Vagina (tissue), 2 donors: ENCODE measurements at regions not wholly inside any gene's neighbourhood (a gene's known extent, or its start where the extent isn't known, plus 50 kb on each side); places are given as distances from the start of the nearest gene placed in this dataset.

Experiments
- POLR2A ChIP-seq, 2 donors: fragments of 450-650 bp; IDR thresholded peaks; one replicate each; pipeline ENCODE4 v1.6.1; 2017; ENCODE audit warnings: antibody characterized with exemption in 2 of 2, mild to moderate bottlenecking in 2 of 2, moderate library complexity in 2 of 2
- TF ChIP-seq, protein P1 (sequence below), 3 experiments: fragments of 450-650 bp in 2 of 3; fragments of 200-600 bp in 1 of 3; sonication (generic) in 1 of 3; IDR thresholded peaks; one replicate each; pipeline ENCODE4 v1.5.1; 2017 to 2019; ENCODE audit warnings: antibody characterized with exemption in 3 of 3, mild to moderate bottlenecking in 2 of 3, moderate library complexity in 2 of 3

DNA sequence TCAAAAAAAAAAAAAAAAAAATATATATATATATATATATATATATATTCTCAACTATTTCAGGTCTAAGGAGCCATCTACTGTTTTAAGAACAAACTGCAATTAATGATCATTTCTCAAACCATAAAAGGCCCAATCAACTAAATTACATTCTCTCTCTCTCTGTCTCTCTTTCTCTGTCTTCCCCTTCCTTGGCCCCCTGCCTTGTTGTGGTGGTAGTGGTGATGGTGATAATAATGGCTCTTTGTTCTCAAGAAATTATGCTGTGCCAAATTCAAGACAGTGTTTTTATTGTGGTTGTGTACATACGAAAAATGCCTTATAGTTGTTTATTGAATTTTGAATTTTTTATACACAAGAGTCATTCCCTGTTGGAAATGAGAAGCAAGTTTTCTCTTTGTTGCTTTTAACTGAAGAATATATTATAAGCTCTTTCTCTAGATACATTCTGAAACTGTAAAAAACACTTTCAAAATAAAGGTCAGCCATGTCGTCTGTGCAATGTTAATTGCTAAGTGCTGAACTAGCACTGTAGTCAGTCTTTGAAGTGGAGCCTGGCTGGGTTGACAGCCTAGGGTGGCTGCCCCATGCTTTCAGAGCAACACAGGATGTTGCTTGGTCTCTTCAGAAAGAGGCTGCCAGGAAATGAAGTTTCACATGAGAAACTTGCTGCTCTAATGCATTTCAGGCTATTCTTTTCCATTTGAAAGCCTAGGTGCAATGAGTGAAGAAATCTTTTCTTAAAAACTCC is 96.0 kb downstream of the HINT1 start:
- no peak for TF ChIP-seq POLR2A (IDR thresholded peaks at IDR 0.05)
- TF ChIP-seq, protein P1, sequence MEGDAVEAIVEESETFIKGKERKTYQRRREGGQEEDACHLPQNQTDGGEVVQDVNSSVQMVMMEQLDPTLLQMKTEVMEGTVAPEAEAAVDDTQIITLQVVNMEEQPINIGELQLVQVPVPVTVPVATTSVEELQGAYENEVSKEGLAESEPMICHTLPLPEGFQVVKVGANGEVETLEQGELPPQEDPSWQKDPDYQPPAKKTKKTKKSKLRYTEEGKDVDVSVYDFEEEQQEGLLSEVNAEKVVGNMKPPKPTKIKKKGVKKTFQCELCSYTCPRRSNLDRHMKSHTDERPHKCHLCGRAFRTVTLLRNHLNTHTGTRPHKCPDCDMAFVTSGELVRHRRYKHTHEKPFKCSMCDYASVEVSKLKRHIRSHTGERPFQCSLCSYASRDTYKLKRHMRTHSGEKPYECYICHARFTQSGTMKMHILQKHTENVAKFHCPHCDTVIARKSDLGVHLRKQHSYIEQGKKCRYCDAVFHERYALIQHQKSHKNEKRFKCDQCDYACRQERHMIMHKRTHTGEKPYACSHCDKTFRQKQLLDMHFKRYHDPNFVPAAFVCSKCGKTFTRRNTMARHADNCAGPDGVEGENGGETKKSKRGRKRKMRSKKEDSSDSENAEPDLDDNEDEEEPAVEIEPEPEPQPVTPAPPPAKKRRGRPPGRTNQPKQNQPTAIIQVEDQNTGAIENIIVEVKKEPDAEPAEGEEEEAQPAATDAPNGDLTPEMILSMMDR (IDR thresholded peaks at IDR 0.05) = no peak
